ENCODE measurements at regions not wholly inside any gene's neighbourhood (a gene's known extent, or its start where the extent isn't known, plus 50 kb on each side); places are given as distances from the start of the nearest gene placed in this dataset.
A peak's percentile ranks its signal among the peaks of the same experiment; 100 is the strongest.

DNA sequence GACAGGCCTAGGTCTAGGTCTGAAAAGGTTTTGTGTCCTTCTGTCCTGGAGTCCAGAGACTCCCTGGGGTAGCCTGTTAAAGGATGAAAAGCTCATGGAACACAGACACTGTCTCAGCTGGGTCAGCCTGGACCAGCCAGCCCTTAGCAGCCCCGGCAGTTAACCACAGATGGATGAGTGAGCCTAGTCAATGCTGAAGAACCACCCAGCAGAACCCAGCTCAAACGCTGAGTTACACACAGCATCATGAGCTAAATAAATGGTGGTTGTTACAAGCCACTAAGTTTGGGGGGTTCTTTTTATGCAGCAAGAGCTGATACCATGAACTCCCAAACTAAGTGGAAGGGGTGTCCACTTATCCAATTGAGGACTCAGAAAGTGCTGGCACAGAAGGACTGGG, 472.8 kb upstream of the PROK2 start:
- no peak for DNase-seq (ENCODE audit: low spot score)

DNA sequence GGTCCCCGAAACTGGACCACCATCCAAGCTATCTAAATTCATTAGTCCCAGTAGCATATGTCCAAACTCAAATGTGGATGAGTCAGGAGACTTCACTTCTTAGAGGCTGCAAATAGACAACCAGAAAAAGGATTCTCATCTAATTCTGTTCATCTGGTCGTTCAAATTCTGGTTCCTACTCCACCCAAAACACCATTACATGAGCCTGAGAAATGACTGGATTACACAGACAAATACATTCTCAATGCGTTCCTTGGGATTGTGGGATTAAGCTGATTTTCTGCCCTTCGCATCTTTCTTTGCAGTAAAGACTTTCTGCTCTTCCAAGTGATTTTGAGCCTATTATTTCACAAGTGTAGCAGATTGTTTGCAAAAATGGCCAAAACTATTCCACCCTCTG, 472.3 kb upstream of the PROK2 start:
- no peak for DNase-seq (ENCODE audit: low spot score)

DNA sequence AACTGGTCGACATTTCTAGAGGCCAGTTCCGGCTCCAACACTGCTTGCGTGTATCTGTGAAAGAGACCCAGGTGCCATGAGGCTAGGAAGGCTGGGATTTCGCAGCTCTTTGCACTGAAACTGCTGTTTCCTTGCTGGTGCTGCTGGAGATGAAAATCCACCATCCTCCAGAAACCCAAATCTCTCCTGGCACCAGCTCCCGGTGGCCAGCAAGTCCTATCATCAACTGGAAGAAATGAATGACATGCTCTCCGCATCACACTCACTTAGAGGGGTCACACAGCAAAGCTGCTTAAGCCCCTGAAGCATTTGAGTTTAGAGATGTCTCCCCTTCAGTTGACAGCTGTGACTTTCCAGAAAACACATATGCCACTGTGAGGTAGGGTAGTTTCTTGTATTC, 471.8 kb upstream of the PROK2 start:
- DNase-seq (ENCODE audit: low spot score): no peak

DNA sequence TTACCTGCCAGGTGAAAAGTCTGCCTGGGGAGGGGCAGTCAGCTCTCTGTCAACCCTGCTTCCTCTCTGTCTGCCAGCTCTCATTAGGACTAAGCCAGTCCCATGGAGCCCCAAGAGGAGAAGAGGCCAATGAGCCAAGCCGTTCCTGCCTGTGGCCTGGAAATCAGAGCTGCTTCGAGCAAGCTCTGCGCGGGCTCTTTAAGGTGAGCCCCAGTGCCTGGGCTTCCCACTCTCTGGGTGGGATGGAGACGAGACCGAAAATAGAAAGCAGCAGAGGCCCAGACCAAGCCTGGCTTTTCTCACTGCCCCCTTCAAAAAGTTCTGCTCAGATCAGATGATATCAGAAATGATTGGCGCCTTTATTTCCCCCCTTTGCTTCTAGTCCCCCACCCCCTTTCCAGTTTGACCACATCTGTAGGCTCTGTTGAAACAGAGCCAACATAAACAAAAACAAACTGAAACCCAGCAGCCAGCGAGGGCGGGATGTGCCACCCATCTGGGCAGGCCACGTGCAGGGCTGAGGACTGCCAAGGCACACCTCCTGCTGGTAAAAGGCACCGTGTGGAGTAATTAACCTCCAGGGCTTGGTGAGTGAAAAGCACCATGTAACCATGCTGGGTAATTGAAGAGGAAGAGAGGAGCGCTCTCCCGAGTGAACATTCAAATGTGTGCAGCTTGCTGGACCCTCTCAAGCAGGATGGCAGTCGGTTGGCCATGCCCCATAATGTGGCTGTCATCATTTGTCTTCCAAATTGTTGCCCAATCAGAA, 471.0 kb upstream of the PROK2 start:
- DNase-seq (ENCODE audit: low spot score): peak; percentile 69

DNA sequence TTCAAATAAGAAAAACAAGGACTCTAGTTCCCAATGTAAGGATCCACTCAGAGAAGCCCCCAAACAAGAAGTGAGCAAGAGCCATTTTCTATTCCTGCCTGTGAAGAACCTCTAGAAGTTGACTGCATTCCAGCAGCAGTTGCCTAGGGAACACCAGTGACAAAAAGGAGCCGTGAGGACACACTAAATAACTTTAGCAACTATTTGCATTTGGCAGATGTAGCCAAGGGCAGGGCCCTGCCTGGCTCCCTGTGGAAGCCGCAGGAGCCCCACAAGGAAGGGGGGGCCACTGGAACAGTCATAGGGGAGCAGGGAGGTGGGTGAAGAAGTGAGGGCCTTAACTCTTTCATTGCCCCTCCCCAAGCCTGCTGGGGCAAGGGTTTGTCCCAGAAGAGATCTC, 470.2 kb upstream of the PROK2 start:
- DNase-seq (ENCODE audit: low spot score): no peak

DNA sequence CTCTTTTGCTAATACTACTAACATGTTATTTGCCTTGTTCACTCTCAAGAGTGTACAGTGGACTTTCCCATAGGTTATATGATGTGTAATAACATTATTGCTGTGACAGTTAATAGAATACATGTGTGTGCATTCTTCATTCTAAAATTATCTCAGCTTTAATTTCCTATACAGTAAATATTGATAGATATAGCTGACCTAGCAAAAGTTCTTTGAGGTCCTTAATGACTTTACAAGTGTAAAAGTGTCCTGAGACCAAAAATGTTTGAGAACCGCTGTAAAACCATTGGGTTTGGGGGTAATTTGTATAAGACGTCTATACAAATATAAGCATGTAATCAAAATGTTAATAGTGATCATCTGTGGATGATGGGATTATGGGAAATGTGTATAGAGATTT, 469.5 kb upstream of the PROK2 start:
- no peak for DNase-seq (ENCODE audit: low spot score)

DNA sequence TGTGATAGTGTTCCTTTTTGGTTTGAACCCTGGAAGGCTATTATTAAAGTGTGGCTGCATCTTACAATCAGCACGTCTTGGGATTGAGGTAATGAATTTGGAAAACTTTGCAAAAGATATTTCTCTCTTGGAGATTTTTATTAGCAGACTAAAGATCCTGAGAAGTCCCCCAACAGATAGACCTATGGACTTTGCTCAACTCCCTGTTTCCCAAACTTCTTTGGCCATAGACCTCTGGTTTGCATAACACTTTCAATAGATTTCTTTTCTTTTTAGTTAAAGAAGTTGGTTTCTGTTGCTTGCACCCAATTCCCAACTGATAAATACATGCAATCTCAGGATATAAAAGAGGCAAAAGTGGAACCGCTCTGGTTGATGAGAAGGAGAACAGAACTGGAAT, 465.8 kb upstream of the PROK2 start:
- no peak for DNase-seq (ENCODE audit: low spot score)

DNA sequence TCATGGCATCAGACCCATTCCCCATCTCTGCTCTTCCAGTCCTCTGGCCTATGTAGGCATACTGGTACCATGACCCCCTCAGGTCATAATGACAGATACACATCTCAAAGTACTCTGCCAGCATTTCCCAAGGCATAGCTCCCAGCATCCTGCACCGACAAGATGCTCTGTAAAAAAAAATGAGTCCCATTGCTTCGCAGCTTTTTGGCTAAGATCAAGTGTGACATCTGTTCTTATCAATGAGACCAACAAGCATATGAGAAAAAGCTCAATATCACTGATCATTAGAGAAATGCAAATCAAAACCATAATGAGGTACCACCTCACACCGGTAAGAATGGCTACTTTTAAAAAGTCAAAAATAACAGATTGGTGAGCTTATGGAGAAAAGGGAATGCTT, 463.9 kb upstream of the PROK2 start:
- DNase-seq (ENCODE audit: low spot score): no peak

DNA sequence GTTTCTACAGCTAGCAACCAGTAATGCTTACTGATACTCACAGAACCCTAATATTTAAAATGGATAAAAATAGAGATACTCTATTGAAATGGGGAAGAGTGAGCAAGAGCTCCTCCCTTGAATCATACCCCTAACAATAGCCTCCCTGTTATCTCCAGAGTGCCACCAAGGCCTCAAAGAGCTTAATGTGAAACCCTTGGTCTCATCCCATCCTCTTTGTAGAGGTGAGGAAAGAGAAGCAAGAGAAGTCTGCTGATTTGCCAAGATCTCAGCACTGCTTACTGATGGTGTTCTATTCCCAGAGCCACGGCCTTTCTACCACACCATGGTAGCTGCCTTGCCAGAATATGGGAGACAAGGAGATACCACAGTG, 463.4 kb upstream of the PROK2 start:
- DNase-seq (ENCODE audit: low spot score): no peak

DNA sequence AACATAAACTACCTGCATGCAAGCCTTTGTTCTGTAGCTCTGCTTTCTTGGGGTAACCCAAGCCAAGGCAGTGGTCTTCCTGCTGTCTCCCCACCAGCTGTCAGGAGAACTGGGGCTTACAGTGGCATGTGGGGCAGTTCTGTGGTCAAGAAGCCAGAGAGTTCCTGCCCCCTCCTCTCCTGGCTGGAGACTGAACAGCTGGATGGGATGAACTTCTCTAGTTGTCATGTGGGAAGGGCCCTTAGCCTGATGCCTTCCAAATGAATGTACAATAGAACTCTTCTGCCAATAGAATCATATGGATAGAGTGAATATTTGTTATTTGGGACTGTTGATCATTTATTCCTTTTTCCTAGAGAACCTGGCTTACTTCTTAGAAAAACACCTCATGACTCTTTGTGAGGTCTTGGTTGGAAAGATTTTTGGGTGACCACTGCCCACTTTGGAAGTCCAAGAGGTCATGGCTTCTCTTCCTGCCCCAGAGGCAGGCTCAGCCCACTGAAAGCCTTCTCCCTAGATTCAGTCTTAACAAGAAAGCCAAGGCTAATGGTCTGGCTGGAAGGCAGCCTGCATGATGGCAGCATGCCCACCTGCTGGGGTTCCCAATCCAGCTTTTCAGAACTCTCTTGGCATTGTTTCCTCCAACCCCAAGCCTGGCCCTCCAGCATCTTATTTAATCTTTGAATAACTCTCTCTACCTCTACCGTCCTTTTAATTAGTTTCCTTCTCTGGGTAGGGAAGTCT, 462.9 kb upstream of the PROK2 start:
- peak; percentile 81 for DNase-seq (ENCODE audit: low spot score)

DNA sequence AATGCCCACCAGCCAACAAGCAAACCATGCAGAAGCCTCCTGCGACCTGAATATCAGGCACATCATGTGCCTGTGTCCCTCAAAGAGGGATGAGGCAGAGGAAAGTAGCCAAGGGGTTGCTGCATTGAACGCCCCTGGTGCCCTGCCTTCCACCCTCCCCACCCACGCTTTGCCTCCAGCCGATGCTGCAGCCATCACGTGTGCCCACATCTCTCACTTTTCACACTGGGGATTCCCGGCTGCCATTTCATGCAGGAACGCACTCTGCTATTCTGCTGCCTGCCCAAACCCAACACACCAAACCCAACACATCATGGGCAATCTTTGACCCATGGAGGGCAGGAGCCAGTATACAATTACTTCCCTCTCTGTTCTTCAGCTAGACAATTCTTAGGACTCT, 462.2 kb upstream of the PROK2 start:
- no peak for DNase-seq (ENCODE audit: low spot score)

DNA sequence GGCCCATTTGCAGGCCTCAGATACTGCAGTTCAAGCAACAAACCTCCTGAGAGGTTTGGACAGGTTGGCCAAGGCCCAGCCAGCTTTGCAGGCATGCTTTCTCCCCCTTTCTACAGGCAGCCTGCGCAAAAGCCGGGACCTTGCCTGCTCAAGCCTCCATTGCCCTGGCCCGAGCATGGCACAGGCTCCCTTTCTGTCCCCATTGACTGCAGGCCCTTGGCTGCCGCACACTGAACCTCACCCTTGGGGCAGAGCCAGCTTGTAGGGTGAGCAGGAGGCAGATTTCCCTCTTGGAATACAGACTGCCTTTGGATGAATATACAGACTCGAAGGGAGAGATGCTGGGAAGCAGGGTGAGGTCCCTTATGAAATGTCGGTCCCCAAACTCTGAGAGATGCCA, 461.7 kb upstream of the PROK2 start:
- peak; percentile 91 for DNase-seq (ENCODE audit: low spot score)

DNA sequence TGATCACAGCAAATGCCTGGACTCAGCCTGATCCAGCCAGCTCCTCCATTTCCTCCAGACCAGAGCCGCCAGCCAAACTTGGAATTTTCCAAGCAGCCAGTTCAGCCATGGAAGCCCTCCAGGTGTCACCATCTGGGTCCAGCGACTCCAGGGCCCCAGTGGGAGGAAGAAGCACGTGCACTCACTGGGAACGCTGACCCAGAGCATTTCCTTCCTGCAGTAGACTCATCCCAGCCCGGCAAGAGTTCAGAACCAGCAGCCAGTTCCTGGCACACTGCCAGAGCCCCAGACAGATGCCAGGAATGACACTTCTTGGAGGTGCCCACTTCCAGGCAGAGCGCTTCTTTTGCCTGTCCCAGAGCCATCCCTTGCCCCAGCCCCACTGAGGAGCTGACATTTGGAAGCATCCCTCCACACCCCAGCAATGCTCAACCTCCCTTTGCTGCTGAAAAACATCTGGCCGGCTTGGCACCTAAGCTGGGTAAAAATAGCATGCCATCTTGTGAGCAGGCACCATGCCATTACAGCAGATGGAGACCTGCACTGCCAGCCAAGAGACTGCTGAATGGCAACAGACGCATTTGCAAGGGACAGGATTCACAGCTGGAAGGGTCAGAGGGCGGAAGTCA, 460.3 kb upstream of the PROK2 start:
- DNase-seq (ENCODE audit: low spot score): peak; percentile 65

DNA sequence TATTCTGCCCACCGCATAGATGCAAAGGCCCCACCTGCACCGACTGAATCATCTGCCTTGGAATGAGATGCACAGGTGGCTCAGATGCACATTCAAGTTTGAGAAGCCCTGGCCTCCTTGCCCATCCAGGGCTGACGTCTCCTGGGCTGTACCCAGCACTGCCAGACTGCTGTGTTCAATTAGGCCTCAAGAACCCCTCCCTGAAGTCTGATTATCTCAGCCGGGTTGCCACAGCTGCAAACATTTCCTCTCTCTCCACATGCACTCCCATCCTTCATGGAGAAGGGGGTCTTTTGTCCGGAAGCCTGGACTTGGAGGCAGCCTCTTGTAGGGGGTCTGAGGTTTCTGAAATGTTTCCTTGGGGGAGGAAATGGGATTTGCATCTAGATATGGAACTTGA, 459.4 kb upstream of the PROK2 start:
- DNase-seq (ENCODE audit: low spot score): no peak

DNA sequence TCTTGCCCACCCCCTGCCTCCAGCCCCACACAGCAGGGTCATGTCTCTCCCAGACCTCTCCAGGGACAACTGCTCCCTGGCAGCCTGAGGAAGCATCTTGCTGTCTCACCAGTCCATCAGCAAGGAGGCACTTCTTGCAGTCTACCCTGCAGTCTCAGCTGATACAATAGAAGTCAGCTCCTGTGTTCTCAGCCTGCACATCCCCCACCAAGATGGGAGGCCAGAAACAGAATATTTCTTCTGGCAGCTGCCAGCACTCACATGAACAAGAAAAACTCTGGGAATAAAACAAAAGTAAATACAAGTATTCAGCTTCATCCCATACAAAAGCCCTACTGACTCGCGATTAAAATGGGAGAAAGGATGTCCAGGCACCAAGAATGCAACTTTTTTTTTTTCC, 457.4 kb upstream of the PROK2 start:
- DNase-seq (ENCODE audit: low spot score): peak; percentile 79

DNA sequence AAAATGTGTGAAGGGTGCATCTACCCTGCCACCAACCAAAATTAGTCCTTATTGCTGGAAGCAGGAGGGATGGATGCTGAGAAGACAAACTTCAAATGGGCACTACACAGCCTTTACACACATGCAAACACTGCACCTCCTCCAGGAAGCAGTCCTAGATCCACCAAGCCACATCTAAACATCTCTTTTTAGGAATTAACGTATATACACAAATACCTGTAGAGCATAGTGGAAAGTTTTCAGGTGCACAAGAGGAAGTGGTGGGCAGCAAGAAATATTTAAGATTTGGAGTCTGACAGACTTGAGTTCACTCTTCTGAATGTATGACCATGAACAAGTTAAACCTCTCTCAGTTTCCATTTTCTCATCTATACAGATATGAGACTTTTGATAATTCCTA, 456.6 kb upstream of the PROK2 start:
- DNase-seq (ENCODE audit: low spot score): no peak

DNA sequence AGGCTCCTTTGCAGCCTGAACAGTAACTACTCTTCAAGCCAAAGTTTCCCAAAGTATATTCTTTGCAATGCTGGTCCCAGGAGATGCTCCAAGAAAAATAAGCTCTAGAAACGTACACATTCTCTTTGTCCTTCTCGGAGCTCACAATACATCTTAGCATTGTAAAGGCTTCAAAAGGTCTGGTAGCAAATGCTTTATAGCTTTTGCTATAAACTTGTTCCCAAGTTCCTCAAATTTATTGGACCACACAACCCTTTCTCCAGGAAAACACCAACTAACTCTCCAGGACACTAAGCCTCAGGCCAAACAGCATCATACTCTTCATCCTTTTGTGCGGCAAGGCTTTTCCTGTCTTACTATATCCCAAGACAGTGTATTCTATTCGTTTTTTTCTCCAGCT, 455.6 kb upstream of the PROK2 start:
- DNase-seq (ENCODE audit: low spot score): no peak

DNA sequence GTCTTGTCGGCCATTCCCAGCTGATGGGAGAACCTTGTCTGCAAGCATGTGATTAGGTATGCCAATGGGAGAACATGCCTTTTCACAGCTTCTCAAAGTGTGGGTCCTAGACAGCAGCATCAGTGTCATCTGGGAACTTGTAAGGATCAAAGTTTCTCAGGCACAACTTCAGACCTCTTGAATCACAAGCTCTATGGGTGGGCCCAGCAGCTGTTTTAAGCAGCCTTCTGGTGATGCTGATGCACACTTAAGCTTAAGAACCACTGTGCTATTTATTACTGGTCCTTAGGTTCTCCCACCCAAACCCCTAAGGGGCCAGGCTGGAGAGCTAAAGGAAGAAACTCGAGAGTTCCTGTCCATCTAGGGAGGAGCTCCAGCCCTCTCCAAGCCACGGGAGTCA, 453.9 kb upstream of the PROK2 start:
- no peak for DNase-seq (ENCODE audit: low spot score)

DNA sequence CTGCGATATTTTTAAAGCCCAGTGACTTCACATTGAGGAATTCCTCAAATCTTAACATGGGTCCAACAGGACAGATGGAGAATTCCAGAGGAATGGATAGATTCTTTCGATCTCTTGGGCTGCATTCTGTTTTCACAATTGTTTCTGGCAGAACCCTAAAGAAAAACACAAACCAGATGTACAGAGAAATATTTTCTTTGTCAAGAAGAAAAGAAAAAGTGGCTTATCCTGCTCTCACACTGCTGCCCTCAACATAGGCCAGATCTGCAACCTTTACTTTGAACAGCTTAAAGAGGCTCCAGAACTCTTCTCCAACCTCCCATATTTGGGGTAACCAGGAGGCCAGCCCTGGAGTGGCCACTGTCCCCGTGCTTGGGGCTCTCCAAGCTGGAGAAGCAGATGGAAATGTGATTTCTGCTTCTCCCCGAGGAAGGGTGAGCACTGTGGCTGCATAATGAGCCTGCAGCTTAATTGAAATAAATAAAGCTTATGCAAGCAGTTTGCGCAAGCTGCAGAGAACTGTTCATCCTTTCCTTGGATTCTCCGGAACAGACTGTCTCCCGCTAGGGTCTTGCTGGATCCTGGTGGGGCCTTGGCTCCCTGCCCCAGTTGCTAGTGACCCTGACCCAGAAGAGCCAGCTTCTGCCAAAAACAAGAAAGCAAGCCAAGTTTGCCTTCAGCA, 453.2 kb upstream of the PROK2 start:
- no peak for DNase-seq (ENCODE audit: low spot score)

DNA sequence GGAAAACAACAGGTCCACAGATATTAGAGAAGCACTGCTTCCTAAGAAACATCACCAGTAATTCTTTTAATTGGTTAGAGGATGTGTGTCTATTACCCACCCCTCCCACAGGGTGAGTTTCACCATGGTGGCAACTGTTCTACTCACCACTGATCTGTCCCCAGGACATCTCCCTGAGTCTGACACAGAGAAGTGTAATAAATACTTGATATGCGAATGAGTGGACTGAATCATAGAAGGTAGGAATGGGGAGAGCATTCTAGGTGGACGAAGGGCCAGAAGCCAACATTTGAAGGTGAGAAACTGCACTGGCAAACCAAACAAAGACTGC, 452.7 kb upstream of the PROK2 start:
- no peak for DNase-seq (ENCODE audit: low spot score)

DNA sequence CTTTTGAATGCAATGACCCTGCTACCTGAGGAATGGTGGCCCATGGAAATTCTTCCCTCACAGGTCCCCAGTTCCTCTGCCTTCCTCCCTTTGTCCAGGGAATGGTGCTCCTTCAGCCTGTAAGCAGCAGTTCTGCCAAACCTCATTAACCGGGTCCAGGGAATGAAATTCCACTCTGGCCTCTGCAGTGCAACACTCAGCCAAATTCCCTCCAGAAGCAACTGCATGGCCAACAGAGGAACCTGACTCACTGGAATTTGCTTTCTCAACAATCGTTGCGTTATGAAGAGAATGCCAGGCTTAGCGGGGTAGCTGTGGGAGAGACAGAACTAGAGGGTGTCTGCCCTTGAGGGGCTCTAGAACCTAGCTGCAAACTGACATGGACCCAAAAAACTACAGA, 449.4 kb upstream of the PROK2 start:
- no peak for DNase-seq (ENCODE audit: low spot score)

DNA sequence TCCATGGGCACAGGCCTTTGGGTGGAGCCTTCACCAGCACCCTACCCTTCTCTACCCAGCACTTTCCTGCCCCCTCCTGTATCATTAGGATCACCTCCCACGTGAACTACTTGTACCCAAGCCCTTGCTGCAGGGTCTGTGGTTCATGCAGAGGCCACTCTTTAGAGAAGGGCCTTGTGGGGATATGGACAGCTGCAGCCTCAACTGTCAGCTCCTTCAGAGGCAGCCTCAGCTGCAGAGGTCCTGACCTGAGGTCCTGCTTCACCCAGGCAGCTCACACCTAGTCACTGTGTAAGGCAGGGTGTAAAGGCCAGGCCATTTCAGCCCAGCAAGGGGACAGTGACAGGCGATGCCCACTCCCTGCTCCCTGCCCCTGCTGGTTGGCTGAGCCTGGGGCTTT, 448.6 kb upstream of the PROK2 start:
- DNase-seq (ENCODE audit: low spot score): no peak

DNA sequence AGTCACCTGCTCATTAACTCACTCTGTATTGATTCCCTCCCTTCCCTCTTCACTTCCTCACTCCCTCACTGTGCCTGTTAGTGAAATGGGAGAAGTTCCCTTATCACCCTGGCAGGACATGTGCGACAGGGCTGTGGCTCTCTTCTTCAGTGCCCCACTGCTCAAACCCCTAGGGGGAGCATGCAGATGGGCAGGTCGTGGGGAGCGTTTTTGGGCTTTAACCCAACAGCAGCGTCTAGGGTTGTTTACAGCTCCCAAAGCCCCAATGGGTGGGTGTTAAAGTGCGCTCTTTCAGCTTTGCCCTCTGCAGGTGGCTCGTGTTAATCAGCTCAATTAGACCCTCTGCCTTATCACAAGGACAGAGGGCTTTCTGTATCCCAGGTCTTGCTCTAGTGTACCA, 447.8 kb upstream of the PROK2 start:
- DNase-seq (ENCODE audit: low spot score): no peak

Measured in putamen (tissue), 1 donor.